GM23338 (cell line): ENCODE measurements at regions not wholly inside any gene's neighbourhood (a gene's known extent, or its start where the extent isn't known, plus 50 kb on each side); places are given as distances from the start of the nearest gene placed in this dataset.

Source experiments
- ATAC-seq: fragments of 200-7000 bp; cut with Tn5 transposase; 3 replicates; pipeline ENCODE4 v1.9.1; 2020
- DNase-seq: peaks from one replicate; pipeline ENCODE4 v3.0.0-alpha.2; 2015; ENCODE audit warnings: low spot score
- H2AFZ ChIP-seq: fragments of 200-600 bp; sonication (generic); 2 replicates; pipeline ENCODE4 v1.8.0; 2016; ENCODE audit warnings: antibody characterized with exemption, mild to moderate bottlenecking, moderate library complexity
- H3F3A ChIP-seq: fragments of 200-600 bp; sonication (generic); replicated peaks from 2 replicates; pipeline ENCODE4 v1.8.0; 2017; ENCODE audit warnings: antibody characterized with exemption, mixed run types, low read depth
- H3K27ac ChIP-seq: fragments of 200-600 bp; sonication (generic); 2 replicates; pipeline ENCODE4 v1.6.1; 2016; ENCODE audit warnings: low read depth
- H3K27me3 ChIP-seq: fragments of 200-600 bp; sonication (generic); 2 replicates; pipeline ENCODE4 v1.8.0; 2016; ENCODE audit warnings: mild to moderate bottlenecking, mixed run types, moderate library complexity; ENCODE audit not compliant: insufficient read depth
- H3K36me3 ChIP-seq: fragments of 200-600 bp; sonication (generic); 2 replicates; pipeline ENCODE4 v1.8.0; 2016; ENCODE audit warnings: mild to moderate bottlenecking; ENCODE audit not compliant: insufficient read depth
- H3K4me1 ChIP-seq: fragments of 200-600 bp; sonication (generic); 2 replicates; pipeline ENCODE4 v1.8.0; 2016; ENCODE audit warnings: mild to moderate bottlenecking, moderate library complexity; ENCODE audit not compliant: insufficient read depth
- H3K4me2 ChIP-seq: fragments of 200-600 bp; sonication (generic); 2 replicates; pipeline ENCODE4 v1.7.1; 2017; ENCODE audit warnings: mixed run types
- H3K4me3 ChIP-seq: fragments of 200-600 bp; sonication (generic); 2 replicates; pipeline ENCODE4 v1.6.1; 2016; ENCODE audit warnings: mixed run types
- H3K79me2 ChIP-seq: fragments of 200-600 bp; sonication (generic); replicated peaks from 2 replicates; pipeline ENCODE4 v1.8.0; 2017; ENCODE audit warnings: mild to moderate bottlenecking; ENCODE audit not compliant: insufficient read depth
- H3K9me2 ChIP-seq: fragments of 200-600 bp; sonication (generic); 2 replicates; pipeline ENCODE4 v1.8.0; 2017; ENCODE audit not compliant: insufficient read depth
- H4K20me1 ChIP-seq: fragments of 200-600 bp; sonication (generic); replicated peaks from 2 replicates; pipeline ENCODE4 v1.8.0; 2017; ENCODE audit warnings: mild to moderate bottlenecking; ENCODE audit not compliant: insufficient read depth
- H3K27ac Mint-ChIP-seq: 2 replicates; pipeline ENCODE4 v1.8.0; 2020; ENCODE audit warnings: inconsistent platforms, mild to moderate bottlenecking, moderate library complexity, mixed read lengths
- H3K27me3 Mint-ChIP-seq: 3 replicates; pipeline ENCODE4 v1.8.0; 2022; ENCODE audit warnings: low read depth, mild to moderate bottlenecking, moderate library complexity, mixed read lengths, inconsistent platforms; ENCODE audit not compliant: insufficient read depth, poor library complexity
- H3K36me3 Mint-ChIP-seq: 3 replicates; pipeline ENCODE4 v1.8.0; 2021; ENCODE audit warnings: low read depth, mild to moderate bottlenecking, inconsistent platforms, moderate library complexity, mixed read lengths
- H3K4me1 Mint-ChIP-seq: 3 replicates; pipeline ENCODE4 v1.8.0; 2020; ENCODE audit warnings: mild to moderate bottlenecking, inconsistent platforms, mixed read lengths
- H3K4me3 Mint-ChIP-seq: 3 replicates; pipeline ENCODE4 v1.8.0; 2021; ENCODE audit warnings: moderate library complexity, mild to moderate bottlenecking, inconsistent platforms, mixed read lengths
- H3K9me3 Mint-ChIP-seq: 3 replicates; pipeline ENCODE4 v1.8.0; 2020; ENCODE audit warnings: moderate library complexity, mild to moderate bottlenecking, inconsistent platforms, mixed read lengths
- CREB1 ChIP-seq: fragments of 250-450 bp; sonication (Bioruptor Pico); IDR thresholded peaks from 2 replicates; pipeline ENCODE4 v1.5.0; 2020; ENCODE audit warnings: low read depth, mild to moderate bottlenecking, moderate library complexity
- EZH2 ChIP-seq: fragments of 200-600 bp; sonication (generic); IDR thresholded peaks from one replicate; pipeline ENCODE4 v1.8.0; 2017; ENCODE audit warnings: antibody characterized with exemption, mild to moderate bottlenecking, low read depth; ENCODE audit not compliant: unreplicated experiment
- EZH2phosphoT487 ChIP-seq: fragments of 200-600 bp; sonication (generic); IDR thresholded peaks from one replicate; pipeline ENCODE4 v1.8.1; 2018; ENCODE audit warnings: antibody characterized with exemption; ENCODE audit not compliant: unreplicated experiment
- JUNB ChIP-seq: IDR thresholded peaks from one replicate; pipeline ENCODE4 v1.6.1; 2016; ENCODE audit warnings: antibody characterized with exemption; ENCODE audit not compliant: unreplicated experiment
- NANOG ChIP-seq: IDR thresholded peaks from 2 replicates; pipeline ENCODE4 v1.6.1; 2016; ENCODE audit warnings: antibody characterized with exemption, borderline replicate concordance
- POLR2AphosphoS5 ChIP-seq: IDR thresholded peaks from 2 replicates; pipeline ENCODE4 v1.6.1; 2016; ENCODE audit warnings: antibody characterized with exemption, low read depth
- STAT1 ChIP-seq: IDR thresholded peaks from one replicate; pipeline ENCODE4 v1.6.1; 2016; ENCODE audit warnings: antibody characterized with exemption; ENCODE audit not compliant: unreplicated experiment
- ZNF114 ChIP-seq: fragments of 250-450 bp; sonication (Bioruptor Pico); IDR thresholded peaks from 2 replicates; pipeline ENCODE4 v1.5.0; 2020; ENCODE audit warnings: mild to moderate bottlenecking, moderate library complexity
- ZNF331 ChIP-seq: fragments of 250-450 bp; sonication (Bioruptor Pico); IDR thresholded peaks from 2 replicates; pipeline ENCODE4 v1.5.0; 2020; ENCODE audit warnings: low read depth, mild to moderate bottlenecking, moderate library complexity
- TF ChIP-seq, protein P1 (sequence below): IDR thresholded peaks from 2 replicates; pipeline ENCODE4 v1.6.1; 2016; ENCODE audit warnings: antibody characterized with exemption
- TF ChIP-seq, protein P2 (sequence below), 2 experiments: fragments of 200-600 bp in 1 of 2; sonication (generic) in 1 of 2; conservative IDR thresholded peaks; 2 replicates each; pipeline versions ENCODE4 v1.5.1 to v1.6.1; 2016 to 2017; ENCODE audit warnings: antibody characterized with exemption in 2 of 2, low read depth in 2 of 2, mild to moderate bottlenecking in 2 of 2, moderate library complexity in 1 of 2
- TF ChIP-seq, protein P3 (sequence below): IDR thresholded peaks from one replicate; pipeline ENCODE4 v1.6.1; 2018; ENCODE audit warnings: antibody characterized with exemption; ENCODE audit not compliant: unreplicated experiment
- TF ChIP-seq, protein P4 (sequence below): fragments of 250-450 bp; sonication (Bioruptor Pico); IDR thresholded peaks from 2 replicates; pipeline ENCODE4 v1.5.0; 2020; ENCODE audit warnings: mild to moderate bottlenecking, moderate library complexity

DNA sequence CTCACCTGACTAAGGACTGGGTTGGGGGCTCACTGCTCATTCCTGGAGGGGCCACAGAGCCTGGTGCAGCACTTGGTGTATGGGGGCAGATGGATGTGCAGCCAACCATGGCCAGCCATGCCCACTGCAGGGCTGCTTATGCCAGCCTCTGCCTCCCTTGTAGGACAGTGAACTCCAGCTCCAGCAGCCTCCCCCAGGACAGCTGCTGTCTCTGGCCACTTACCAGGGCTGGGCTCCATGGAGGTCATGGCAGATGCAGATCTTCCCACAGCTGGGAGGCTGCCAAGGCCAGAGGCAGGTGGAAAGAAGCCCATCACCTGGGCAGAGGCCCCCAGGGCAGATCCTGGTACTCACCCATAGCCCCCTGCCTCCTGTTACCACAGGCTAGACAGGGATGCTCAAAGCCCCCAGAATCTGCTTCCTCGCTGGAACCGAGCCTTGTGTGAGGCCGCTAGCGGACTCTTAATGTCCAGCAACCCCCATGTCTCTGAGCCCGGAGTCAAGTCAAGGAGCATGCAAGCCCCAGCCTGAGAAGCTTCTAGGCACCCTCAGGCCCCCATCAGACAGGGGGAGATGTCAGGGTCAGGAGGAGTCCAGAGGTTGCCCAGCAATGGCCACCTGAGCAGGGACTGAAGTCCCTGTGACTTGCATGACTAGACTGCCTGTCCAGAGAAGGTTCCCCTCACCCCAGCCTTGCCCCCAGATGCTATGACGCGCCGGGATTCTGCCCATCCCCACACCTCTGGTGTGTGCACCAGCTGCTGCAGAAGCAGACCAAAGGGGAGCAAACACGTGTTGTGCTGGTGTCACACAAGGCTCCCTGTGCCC is 123.6 kb downstream of the TWIST2 start:
- DNase-seq, result no peak
- H3K27me3 Mint-ChIP-seq, result peaks cover 8% of the 10 kb centered on the region
- no peaks in the 10 kb centered on the region; the same call in 1 of the 3 replicates for H3K9me3 Mint-ChIP-seq
- no peaks in the 10 kb centered on the region; the same call in 2 of the 3 replicates for H3K36me3 Mint-ChIP-seq
- no peaks in the 10 kb centered on the region for H3F3A ChIP-seq
- no peak overlapping the region for H3K4me2 ChIP-seq
- no peak overlapping the region for H3K27ac ChIP-seq
- no peak overlapping the region for H3K4me3 Mint-ChIP-seq
- TF ChIP-seq EZH2 (no peak), EZH2phosphoT487 (no peak), JUNB (no peak), STAT1 (no peak), POLR2AphosphoS5 (no peak), ZNF114 (CRISPR knock-in tag) (no peak), NANOG (no peak), ZNF331 (no peak), CREB1 (no peak)
- TF ChIP-seq, protein P1, sequence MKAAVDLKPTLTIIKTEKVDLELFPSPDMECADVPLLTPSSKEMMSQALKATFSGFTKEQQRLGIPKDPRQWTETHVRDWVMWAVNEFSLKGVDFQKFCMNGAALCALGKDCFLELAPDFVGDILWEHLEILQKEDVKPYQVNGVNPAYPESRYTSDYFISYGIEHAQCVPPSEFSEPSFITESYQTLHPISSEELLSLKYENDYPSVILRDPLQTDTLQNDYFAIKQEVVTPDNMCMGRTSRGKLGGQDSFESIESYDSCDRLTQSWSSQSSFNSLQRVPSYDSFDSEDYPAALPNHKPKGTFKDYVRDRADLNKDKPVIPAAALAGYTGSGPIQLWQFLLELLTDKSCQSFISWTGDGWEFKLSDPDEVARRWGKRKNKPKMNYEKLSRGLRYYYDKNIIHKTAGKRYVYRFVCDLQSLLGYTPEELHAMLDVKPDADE, result no peak
- TF ChIP-seq, protein P2, sequence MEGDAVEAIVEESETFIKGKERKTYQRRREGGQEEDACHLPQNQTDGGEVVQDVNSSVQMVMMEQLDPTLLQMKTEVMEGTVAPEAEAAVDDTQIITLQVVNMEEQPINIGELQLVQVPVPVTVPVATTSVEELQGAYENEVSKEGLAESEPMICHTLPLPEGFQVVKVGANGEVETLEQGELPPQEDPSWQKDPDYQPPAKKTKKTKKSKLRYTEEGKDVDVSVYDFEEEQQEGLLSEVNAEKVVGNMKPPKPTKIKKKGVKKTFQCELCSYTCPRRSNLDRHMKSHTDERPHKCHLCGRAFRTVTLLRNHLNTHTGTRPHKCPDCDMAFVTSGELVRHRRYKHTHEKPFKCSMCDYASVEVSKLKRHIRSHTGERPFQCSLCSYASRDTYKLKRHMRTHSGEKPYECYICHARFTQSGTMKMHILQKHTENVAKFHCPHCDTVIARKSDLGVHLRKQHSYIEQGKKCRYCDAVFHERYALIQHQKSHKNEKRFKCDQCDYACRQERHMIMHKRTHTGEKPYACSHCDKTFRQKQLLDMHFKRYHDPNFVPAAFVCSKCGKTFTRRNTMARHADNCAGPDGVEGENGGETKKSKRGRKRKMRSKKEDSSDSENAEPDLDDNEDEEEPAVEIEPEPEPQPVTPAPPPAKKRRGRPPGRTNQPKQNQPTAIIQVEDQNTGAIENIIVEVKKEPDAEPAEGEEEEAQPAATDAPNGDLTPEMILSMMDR (conservative IDR thresholded peaks at IDR 0.05; ENCODE audit: low read depth in 2 of 2), result no peak
- TF ChIP-seq, protein P3, sequence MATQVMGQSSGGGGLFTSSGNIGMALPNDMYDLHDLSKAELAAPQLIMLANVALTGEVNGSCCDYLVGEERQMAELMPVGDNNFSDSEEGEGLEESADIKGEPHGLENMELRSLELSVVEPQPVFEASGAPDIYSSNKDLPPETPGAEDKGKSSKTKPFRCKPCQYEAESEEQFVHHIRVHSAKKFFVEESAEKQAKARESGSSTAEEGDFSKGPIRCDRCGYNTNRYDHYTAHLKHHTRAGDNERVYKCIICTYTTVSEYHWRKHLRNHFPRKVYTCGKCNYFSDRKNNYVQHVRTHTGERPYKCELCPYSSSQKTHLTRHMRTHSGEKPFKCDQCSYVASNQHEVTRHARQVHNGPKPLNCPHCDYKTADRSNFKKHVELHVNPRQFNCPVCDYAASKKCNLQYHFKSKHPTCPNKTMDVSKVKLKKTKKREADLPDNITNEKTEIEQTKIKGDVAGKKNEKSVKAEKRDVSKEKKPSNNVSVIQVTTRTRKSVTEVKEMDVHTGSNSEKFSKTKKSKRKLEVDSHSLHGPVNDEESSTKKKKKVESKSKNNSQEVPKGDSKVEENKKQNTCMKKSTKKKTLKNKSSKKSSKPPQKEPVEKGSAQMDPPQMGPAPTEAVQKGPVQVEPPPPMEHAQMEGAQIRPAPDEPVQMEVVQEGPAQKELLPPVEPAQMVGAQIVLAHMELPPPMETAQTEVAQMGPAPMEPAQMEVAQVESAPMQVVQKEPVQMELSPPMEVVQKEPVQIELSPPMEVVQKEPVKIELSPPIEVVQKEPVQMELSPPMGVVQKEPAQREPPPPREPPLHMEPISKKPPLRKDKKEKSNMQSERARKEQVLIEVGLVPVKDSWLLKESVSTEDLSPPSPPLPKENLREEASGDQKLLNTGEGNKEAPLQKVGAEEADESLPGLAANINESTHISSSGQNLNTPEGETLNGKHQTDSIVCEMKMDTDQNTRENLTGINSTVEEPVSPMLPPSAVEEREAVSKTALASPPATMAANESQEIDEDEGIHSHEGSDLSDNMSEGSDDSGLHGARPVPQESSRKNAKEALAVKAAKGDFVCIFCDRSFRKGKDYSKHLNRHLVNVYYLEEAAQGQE, result no peak
- TF ChIP-seq, protein P4, sequence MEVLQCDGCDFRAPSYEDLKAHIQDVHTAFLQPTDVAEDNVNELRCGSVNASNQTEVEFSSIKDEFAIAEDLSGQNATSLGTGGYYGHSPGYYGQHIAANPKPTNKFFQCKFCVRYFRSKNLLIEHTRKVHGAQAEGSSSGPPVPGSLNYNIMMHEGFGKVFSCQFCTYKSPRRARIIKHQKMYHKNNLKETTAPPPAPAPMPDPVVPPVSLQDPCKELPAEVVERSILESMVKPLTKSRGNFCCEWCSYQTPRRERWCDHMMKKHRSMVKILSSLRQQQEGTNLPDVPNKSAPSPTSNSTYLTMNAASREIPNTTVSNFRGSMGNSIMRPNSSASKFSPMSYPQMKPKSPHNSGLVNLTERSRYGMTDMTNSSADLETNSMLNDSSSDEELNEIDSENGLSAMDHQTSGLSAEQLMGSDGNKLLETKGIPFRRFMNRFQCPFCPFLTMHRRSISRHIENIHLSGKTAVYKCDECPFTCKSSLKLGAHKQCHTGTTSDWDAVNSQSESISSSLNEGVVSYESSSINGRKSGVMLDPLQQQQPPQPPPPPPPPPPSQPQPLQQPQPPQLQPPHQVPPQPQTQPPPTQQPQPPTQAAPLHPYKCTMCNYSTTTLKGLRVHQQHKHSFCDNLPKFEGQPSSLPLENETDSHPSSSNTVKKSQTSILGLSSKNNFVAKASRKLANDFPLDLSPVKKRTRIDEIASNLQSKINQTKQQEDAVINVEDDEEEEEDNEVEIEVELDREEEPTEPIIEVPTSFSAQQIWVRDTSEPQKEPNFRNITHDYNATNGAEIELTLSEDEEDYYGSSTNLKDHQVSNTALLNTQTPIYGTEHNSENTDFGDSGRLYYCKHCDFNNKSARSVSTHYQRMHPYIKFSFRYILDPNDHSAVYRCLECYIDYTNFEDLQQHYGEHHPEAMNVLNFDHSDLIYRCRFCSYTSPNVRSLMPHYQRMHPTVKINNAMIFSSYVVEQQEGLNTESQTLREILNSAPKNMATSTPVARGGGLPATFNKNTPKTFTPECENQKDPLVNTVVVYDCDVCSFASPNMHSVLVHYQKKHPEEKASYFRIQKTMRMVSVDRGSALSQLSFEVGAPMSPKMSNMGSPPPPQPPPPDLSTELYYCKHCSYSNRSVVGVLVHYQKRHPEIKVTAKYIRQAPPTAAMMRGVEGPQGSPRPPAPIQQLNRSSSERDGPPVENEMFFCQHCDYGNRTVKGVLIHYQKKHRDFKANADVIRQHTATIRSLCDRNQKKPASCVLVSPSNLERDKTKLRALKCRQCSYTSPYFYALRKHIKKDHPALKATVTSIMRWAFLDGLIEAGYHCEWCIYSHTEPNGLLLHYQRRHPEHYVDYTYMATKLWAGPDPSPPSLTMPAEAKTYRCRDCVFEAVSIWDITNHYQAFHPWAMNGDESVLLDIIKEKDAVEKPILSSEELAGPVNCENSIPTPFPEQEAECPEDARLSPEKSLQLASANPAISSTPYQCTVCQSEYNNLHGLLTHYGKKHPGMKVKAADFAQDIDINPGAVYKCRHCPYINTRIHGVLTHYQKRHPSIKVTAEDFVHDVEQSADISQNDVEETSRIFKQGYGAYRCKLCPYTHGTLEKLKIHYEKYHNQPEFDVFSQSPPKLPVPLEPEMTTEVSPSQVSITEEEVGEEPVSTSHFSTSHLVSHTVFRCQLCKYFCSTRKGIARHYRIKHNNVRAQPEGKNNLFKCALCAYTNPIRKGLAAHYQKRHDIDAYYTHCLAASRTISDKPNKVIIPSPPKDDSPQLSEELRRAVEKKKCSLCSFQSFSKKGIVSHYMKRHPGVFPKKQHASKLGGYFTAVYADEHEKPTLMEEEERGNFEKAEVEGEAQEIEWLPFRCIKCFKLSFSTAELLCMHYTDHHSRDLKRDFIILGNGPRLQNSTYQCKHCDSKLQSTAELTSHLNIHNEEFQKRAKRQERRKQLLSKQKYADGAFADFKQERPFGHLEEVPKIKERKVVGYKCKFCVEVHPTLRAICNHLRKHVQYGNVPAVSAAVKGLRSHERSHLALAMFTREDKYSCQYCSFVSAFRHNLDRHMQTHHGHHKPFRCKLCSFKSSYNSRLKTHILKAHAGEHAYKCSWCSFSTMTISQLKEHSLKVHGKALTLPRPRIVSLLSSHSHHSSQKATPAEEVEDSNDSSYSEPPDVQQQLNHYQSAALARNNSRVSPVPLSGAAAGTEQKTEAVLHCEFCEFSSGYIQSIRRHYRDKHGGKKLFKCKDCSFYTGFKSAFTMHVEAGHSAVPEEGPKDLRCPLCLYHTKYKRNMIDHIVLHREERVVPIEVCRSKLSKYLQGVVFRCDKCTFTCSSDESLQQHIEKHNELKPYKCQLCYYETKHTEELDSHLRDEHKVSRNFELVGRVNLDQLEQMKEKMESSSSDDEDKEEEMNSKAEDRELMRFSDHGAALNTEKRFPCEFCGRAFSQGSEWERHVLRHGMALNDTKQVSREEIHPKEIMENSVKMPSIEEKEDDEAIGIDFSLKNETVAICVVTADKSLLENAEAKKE, result no peak
- no peaks in the 10 kb centered on the region for H4K20me1 ChIP-seq
- no peak overlapping the region for H3K27ac Mint-ChIP-seq
- ATAC-seq, result no peak
- no peaks in the 10 kb centered on the region for H3K9me2 ChIP-seq
- H3K4me1 ChIP-seq, result no peaks in the 10 kb centered on the region
- H3K36me3 ChIP-seq, result no peaks in the 10 kb centered on the region
- no peak overlapping the region for H3K4me3 ChIP-seq
- peaks cover 7% of the 10 kb centered on the region for H3K4me1 Mint-ChIP-seq
- H3K27me3 ChIP-seq, result no peaks in the 10 kb centered on the region
- no peaks in the 10 kb centered on the region for H3K79me2 ChIP-seq
- no peak overlapping the region for H2AFZ ChIP-seq
